ENCODE measurements at regions not wholly inside any gene's neighbourhood (a gene's known extent, or its start where the extent isn't known, plus 50 kb on each side); places are given as distances from the start of the nearest gene placed in this dataset.

GRCh38 chr3:127485396-127486170, 105.0 kb downstream of the TPRA1 start:
- TF ChIP-seq CTCF (IDR thresholded peaks at IDR 0.05) (no peak), ZBTB21 (CRISPR knock-in tag; IDR thresholded peaks at IDR 0.05; ENCODE audit: borderline replicate concordance) (no peak), ZNF232 (CRISPR knock-in tag; IDR thresholded peaks at IDR 0.05) (no peak), SMAD3 (CRISPR knock-in tag; IDR thresholded peaks at IDR 0.05; ENCODE audit: borderline replicate concordance) (no peak), FOXK1 (CRISPR knock-in tag; IDR thresholded peaks at IDR 0.05) (no peak), PRRX2 (CRISPR knock-in tag; IDR thresholded peaks at IDR 0.05) (no peak), ZNF138 (CRISPR knock-in tag; conservative IDR thresholded peaks at IDR 0.05) (no peak), TEAD1 (CRISPR knock-in tag; IDR thresholded peaks at IDR 0.05) (no peak), ZBTB43 (CRISPR knock-in tag; IDR thresholded peaks at IDR 0.05) (no peak)
- TF ChIP-seq, protein P1, sequence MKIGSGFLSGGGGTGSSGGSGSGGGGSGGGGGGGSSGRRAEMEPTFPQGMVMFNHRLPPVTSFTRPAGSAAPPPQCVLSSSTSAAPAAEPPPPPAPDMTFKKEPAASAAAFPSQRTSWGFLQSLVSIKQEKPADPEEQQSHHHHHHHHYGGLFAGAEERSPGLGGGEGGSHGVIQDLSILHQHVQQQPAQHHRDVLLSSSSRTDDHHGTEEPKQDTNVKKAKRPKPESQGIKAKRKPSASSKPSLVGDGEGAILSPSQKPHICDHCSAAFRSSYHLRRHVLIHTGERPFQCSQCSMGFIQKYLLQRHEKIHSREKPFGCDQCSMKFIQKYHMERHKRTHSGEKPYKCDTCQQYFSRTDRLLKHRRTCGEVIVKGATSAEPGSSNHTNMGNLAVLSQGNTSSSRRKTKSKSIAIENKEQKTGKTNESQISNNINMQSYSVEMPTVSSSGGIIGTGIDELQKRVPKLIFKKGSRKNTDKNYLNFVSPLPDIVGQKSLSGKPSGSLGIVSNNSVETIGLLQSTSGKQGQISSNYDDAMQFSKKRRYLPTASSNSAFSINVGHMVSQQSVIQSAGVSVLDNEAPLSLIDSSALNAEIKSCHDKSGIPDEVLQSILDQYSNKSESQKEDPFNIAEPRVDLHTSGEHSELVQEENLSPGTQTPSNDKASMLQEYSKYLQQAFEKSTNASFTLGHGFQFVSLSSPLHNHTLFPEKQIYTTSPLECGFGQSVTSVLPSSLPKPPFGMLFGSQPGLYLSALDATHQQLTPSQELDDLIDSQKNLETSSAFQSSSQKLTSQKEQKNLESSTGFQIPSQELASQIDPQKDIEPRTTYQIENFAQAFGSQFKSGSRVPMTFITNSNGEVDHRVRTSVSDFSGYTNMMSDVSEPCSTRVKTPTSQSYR (CRISPR knock-in tag; IDR thresholded peaks at IDR 0.05), result no peak

All from WTC11 (cell line).